ENCODE measurements at regions not wholly inside any gene's neighbourhood (a gene's known extent, or its start where the extent isn't known, plus 50 kb on each side); places are given as distances from the start of the nearest gene placed in this dataset.

DNA sequence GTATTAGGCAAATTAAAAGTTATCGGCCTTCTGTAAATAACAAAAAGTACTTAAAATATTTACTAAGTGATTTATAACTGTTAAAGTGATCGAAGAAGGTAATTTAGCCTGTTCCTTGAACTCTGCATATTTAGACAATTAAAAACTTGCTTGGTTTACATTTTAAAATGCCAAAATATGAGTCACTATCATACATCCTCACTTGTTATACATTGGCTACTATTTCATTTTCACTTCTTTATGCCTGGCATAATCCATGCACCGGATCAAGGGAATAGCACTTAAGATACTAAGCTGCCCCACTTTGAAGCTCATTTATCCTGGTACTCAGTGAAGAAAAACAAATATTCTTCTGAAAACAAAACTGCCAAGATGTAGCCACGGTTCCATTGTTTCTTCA, 344.6 kb downstream of the UBE3D start:
- Histone ChIP-seq H3K4me1 (no peaks in the 10 kb centered on the region), H3K9me3 (no peaks in the 10 kb centered on the region), H3K27me3 (no peaks in the 10 kb centered on the region), H3K36me3 (no peaks in the 10 kb centered on the region), H3K27ac (no peak overlapping the region), H3K4me3 (no peak overlapping the region), H3K9ac (ENCODE audit: low read depth in 2 of 2, low read length in 2 of 2) (no peak overlapping the region)
- intact Hi-C loops (cut with DNase I), result no loop called here
- DNase-seq, result no peak
- no peak for TF ChIP-seq CTCF (IDR thresholded peaks at IDR 0.05)

GRCh38 chr6:82735790-82736189, 329.9 kb downstream of the UBE3D start:
- no peak for TF ChIP-seq CTCF (IDR thresholded peaks at IDR 0.05)
- Histone ChIP-seq H3K27me3 (no peaks in the 10 kb centered on the region), H3K9ac (ENCODE audit: low read depth in 2 of 2, low read length in 2 of 2) (no peak overlapping the region), H3K9me3 (no peaks in the 10 kb centered on the region), H3K4me1 (no peaks in the 10 kb centered on the region), H3K4me3 (no peak overlapping the region), H3K27ac (no peak overlapping the region), H3K36me3 (no peaks in the 10 kb centered on the region)
- DNase-seq, result no peak
- intact Hi-C loops (cut with DNase I), result no loop called here

- Histone ChIP-seq H3K27ac (no peak overlapping the region), H3K27me3 (no peaks in the 10 kb centered on the region), H3K9ac (ENCODE audit: low read depth in 2 of 2, low read length in 2 of 2) (no peak overlapping the region), H3K4me3 (no peak overlapping the region), H3K4me1 (no peaks in the 10 kb centered on the region), H3K9me3 (no peaks in the 10 kb centered on the region), H3K36me3 (no peaks in the 10 kb centered on the region)
- intact Hi-C loops (cut with DNase I), result no loop called here
- TF ChIP-seq CTCF (IDR thresholded peaks at IDR 0.05), result no peak
- DNase-seq, result no peak
These were observed 327.7 kb downstream of the UBE3D start for GRCh38 chr6:82737965-82738364.

DNA sequence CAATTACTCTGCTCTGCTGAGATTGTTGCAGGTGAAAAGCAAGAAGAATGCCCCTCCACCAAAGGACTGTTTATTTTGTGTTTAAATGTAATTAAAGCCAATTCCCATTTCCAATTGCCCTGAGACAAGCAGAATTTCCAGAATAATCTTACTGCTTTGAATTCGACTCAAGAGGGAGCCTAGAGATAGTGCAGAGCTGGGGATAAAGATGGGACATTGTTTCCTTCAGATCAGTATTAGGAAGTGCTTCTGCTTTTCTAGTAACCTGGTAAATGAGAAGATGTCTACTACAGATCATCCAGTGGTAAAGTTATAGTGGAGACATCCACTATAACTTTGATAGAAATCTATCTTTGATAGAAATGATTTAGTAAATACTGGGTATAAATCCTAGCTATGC, 326.9 kb downstream of the UBE3D start:
- Histone ChIP-seq H3K27me3 (no peaks in the 10 kb centered on the region), H3K4me3 (no peak overlapping the region), H3K27ac (no peak overlapping the region), H3K9me3 (no peaks in the 10 kb centered on the region), H3K4me1 (no peaks in the 10 kb centered on the region), H3K36me3 (no peaks in the 10 kb centered on the region), H3K9ac (ENCODE audit: low read depth in 2 of 2, low read length in 2 of 2) (no peak overlapping the region)
- DNase-seq, result no peak
- intact Hi-C loops (cut with DNase I), result no loop called here
- TF ChIP-seq CTCF (IDR thresholded peaks at IDR 0.05), result no peak

DNA sequence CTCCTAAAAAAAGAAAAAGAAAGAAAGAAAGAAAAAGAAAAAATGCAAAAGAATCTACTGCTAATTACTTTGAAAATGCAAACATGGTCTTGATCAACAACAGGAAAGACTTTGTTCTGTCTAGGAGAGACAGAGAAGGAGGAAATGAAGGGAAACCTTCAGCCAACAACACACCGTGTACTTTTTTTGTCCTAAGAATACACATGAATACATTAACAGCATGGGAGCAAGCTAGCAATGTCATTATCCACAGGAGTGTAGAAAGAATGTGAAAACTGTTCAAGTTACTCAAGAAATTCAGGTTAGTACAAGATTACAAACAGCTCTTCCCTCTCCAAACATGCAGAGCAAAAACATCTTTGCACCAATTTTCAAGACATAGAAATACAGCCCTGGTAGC, 326.3 kb downstream of the UBE3D start:
- H3K4me1 ChIP-seq, result no peaks in the 10 kb centered on the region
- TF ChIP-seq CTCF (IDR thresholded peaks at IDR 0.05), result no peak
- H3K27ac ChIP-seq, result no peak overlapping the region
- H3K27me3 ChIP-seq, result no peaks in the 10 kb centered on the region
- H3K9ac ChIP-seq (ENCODE audit: low read depth in 2 of 2, low read length in 2 of 2), result no peak overlapping the region
- no peaks in the 10 kb centered on the region for H3K36me3 ChIP-seq
- intact Hi-C loops (cut with DNase I), result no loop called here
- DNase-seq, result no peak
- H3K4me3 ChIP-seq, result no peak overlapping the region
- no peaks in the 10 kb centered on the region for H3K9me3 ChIP-seq

DNA sequence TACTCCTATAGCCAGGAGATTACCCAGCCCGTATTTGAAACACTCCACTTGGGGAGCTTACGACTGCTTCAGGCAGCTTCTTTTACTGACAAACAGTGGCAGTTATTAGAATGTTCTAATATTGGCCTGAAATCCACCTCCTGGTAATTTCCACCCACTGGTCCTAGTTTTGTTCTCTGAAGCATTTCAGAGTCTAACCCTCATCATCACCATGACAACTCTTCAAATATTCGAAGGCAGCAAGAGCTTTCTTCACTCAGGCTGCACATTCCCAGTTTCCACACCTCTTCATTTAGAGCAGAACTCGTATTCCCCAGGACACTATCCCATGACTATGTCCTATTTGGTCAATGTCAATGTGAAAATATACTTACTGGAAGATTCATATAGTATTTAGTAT, 325.6 kb downstream of the UBE3D start:
- intact Hi-C loops (cut with DNase I), result no loop called here
- Histone ChIP-seq H3K4me1 (no peaks in the 10 kb centered on the region), H3K9me3 (no peaks in the 10 kb centered on the region), H3K9ac (ENCODE audit: low read depth in 2 of 2, low read length in 2 of 2) (no peak overlapping the region), H3K27me3 (no peaks in the 10 kb centered on the region), H3K4me3 (no peak overlapping the region), H3K27ac (no peak overlapping the region), H3K36me3 (no peaks in the 10 kb centered on the region)
- TF ChIP-seq CTCF (IDR thresholded peaks at IDR 0.05), result no peak
- no peak for DNase-seq

Data from colonic mucosa (tissue), 4 donors.